Uterus (tissue), 2 donors: ENCODE measurements at regions not wholly inside any gene's neighbourhood (a gene's known extent, or its start where the extent isn't known, plus 50 kb on each side); places are given as distances from the start of the nearest gene placed in this dataset.

Source experiments
- POLR2A ChIP-seq, 2 donors: fragments of 450-650 bp; IDR thresholded peaks; one replicate each; pipeline ENCODE4 v1.6.1; 2016; ENCODE audit warnings: antibody characterized with exemption in 2 of 2, mild to moderate bottlenecking in 1 of 2, moderate library complexity in 1 of 2
- TF ChIP-seq, protein P1 (sequence below), 4 experiments: fragments of 200-600 bp in 2 of 4; fragments of 450-650 bp in 2 of 4; sonication (generic) in 2 of 4; IDR thresholded peaks; one replicate each; pipeline ENCODE4 v1.5.1; 2016 to 2019; ENCODE audit warnings: antibody characterized with exemption in 4 of 4, mild to moderate bottlenecking in 2 of 4, moderate library complexity in 1 of 4

DNA sequence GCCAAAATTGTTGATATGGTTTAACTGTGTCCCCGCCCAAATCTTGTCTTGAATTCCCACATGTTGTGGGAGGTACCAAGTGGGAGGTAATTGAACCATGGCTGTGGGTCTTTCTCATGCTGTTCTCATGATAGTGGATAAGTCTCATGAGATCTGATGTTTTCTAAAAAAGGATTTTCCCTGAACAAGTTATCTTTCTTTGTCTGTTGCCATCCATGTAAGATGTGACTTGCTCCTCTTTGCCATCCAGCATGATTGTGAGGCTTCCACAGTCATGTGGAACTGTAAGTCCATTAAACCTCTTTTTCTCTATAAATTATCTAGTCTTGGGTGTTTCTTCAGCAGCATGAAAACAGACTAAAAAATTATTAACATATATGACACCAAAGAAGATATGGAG is 986.7 kb upstream of the MIR17HG start:
- TF ChIP-seq, protein P1, sequence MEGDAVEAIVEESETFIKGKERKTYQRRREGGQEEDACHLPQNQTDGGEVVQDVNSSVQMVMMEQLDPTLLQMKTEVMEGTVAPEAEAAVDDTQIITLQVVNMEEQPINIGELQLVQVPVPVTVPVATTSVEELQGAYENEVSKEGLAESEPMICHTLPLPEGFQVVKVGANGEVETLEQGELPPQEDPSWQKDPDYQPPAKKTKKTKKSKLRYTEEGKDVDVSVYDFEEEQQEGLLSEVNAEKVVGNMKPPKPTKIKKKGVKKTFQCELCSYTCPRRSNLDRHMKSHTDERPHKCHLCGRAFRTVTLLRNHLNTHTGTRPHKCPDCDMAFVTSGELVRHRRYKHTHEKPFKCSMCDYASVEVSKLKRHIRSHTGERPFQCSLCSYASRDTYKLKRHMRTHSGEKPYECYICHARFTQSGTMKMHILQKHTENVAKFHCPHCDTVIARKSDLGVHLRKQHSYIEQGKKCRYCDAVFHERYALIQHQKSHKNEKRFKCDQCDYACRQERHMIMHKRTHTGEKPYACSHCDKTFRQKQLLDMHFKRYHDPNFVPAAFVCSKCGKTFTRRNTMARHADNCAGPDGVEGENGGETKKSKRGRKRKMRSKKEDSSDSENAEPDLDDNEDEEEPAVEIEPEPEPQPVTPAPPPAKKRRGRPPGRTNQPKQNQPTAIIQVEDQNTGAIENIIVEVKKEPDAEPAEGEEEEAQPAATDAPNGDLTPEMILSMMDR (IDR thresholded peaks at IDR 0.05): no peak
- TF ChIP-seq POLR2A (IDR thresholded peaks at IDR 0.05): no peak
